ENCODE measurements at regions not wholly inside any gene's neighbourhood (a gene's known extent, or its start where the extent isn't known, plus 50 kb on each side); places are given as distances from the start of the nearest gene placed in this dataset.

DNA sequence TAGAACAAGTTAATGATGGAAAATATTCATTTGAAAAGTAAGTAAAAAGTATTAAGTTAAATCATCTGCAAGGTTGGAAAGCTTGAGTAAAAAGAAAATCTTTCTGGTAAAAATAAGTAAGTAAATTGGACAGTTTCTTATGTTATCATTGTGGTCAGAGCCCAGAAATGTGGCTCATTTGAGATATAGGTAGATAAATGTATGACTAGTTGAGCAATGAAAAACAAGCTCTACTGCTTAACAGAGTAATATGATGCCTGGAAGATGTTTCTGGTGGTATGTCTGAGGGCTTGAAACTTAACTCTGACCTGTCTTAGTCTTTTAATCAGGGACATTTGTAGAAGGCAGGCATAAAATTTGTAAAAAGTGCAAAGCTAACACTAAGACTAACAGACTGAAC lies 444.0 kb downstream of the MFSD1 start:
- no peak for TF ChIP-seq CTCF (IDR thresholded peaks at IDR 0.05)
- TF ChIP-seq POLR2A (IDR thresholded peaks at IDR 0.05) = no peak
- no peak for TF ChIP-seq POLR2AphosphoS5 (IDR thresholded peaks at IDR 0.05)
